T47D (cell line): ENCODE measurements at regions not wholly inside any gene's neighbourhood (a gene's known extent, or its start where the extent isn't known, plus 50 kb on each side); places are given as distances from the start of the nearest gene placed in this dataset.
A peak's percentile ranks its signal among the peaks of the same experiment; 100 is the strongest.

Experiments used
- DNase-seq, 2 experiments: peaks; one replicate each; pipeline versions ENCODE4 v3.0.0 to v3.0.0-alpha.2; 2011 to 2012; ENCODE audit warnings: low read depth in 1 of 2, low spot score in 1 of 2
- JUND ChIP-seq: IDR thresholded peaks from 2 replicates; pipeline ENCODE4 v1.6.1; 2012; ENCODE audit warnings: low read depth
- in situ Hi-C: cut with HindIII; loops from 2 replicates; pipeline ENCODE4 v1.10.0; 2016; ENCODE audit warnings: low sequenced_read_pairs, low pct_unique_long_range_greater_than_20kb

- no peak for DNase-seq
- in situ Hi-C loops, result no loop called here
- TF ChIP-seq JUND, result no peak
These were observed 294.8 kb downstream of the PTPRC start for GRCh38 chr1:198933515-198934222.

GRCh38 chr1:198934426-198934825 is 295.6 kb downstream of the PTPRC start:
- in situ Hi-C loops, result no loop called here
- TF ChIP-seq JUND, result no peak
- no peak for DNase-seq

GRCh38 chr1:198934901-198935305 is 296.1 kb downstream of the PTPRC start:
- in situ Hi-C loops, result no loop called here
- DNase-seq, result peak in 1 of 2 experiments; percentile 11
- no peak for TF ChIP-seq JUND

- peak in 1 of 2 experiments; percentile 82 for DNase-seq
- no peak for TF ChIP-seq JUND
- in situ Hi-C loops, result no loop called here
These were observed 296.6 kb downstream of the PTPRC start for GRCh38 chr1:198935306-198935921.

GRCh38 chr1:198936371-198937083 is 297.7 kb downstream of the PTPRC start:
- DNase-seq, result peak in 1 of 2 experiments; percentile 47
- in situ Hi-C loops, result no loop called here
- no peak for TF ChIP-seq JUND

GRCh38 chr1:198937231-198938031 is 298.6 kb downstream of the PTPRC start:
- in situ Hi-C loops, result no loop called here
- no peak for TF ChIP-seq JUND
- peak; percentile 75 to 97 for DNase-seq

- peak in 1 of 2 experiments; percentile 84 for DNase-seq
- in situ Hi-C loops, result no loop called here
- TF ChIP-seq JUND, result no peak
These were observed 300.4 kb downstream of the PTPRC start for GRCh38 chr1:198939286-198939685.

- in situ Hi-C loops, result no loop called here
- TF ChIP-seq JUND, result no peak
- DNase-seq, result no peak
These were observed 301.1 kb downstream of the PTPRC start for GRCh38 chr1:198939956-198940355.

- in situ Hi-C loops, result no loop called here
- no peak for DNase-seq
- TF ChIP-seq JUND, result no peak
These were observed 303.6 kb downstream of the PTPRC start for GRCh38 chr1:198942466-198942865.

GRCh38 chr1:198943484-198944187 is 304.8 kb downstream of the PTPRC start:
- TF ChIP-seq JUND, result no peak
- no peak for DNase-seq
- in situ Hi-C loops, result no loop called here

GRCh38 chr1:198947456-198947855 is 308.6 kb downstream of the PTPRC start:
- no peak for TF ChIP-seq JUND
- in situ Hi-C loops, result no loop called here

More at GRCh38 chr1:198947456-198947855, 308.6 kb downstream of the PTPRC start:
- DNase-seq, result peak; percentile 59 to 63
